ENCODE measurements at regions not wholly inside any gene's neighbourhood (a gene's known extent, or its start where the extent isn't known, plus 50 kb on each side); places are given as distances from the start of the nearest gene placed in this dataset.

DNA sequence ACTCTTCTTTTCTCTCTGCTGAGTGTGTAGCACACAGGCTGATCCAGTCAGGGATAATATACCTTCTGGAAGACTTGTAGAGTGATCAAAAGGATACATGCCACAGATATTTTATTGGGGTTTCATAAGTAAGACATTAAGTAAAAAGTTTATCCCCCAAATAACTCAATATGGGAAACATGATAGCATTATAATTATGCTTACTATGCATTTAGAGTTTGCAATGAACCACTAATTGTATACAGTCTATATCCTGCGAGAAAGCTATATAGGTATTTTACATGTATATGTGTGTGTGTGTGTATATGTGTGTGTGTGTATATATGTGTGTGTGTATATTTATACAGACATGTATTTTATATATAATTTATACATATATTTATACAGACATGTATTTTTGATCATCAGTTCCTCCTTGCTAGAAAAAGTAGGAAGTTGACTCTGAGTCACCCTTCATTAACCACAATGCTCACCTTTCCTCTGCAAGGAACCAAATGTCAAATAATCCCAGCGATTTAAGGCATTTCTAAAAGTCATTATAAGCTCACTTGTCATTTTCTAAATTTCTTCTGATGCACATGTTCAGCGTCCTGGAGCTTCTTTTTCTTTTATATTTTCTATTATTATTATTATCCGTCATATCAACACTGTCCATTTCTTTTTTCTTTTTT is 312.5 kb upstream of the OBI1 start:
- intact Hi-C loops (cut with micrococcal nuclease): no loop called here
- Histone ChIP-seq H3K9me3 (ENCODE audit: control extremely low read depth in 1 of 3, control insufficient read depth in 2 of 3, insufficient read depth in 1 of 3, low read length in 2 of 3) (no peaks in the 10 kb centered on the region), H3K4me2 (replicated peaks; ENCODE audit: low read depth, low read length, poor library complexity, severe bottlenecking) (no peak overlapping the region), H3K36me3 (replicated peaks in 1 of 2; ENCODE audit: control extremely low read depth in 1 of 2, control insufficient read depth in 1 of 2, extremely low read depth in 1 of 2, insufficient read depth in 2 of 2, low read length in 1 of 2) (no peaks in the 10 kb centered on the region), H3K27ac (ENCODE audit: low read length in 2 of 2) (no peak overlapping the region), H3K4me3 (ENCODE audit: control extremely low read depth in 1 of 5, extremely low read depth in 1 of 5, insufficient read depth in 1 of 5, low read depth in 2 of 5, low read length in 4 of 5) (no peak overlapping the region), H3K27me3 (replicated peaks in 1 of 4; ENCODE audit: control extremely low read depth in 1 of 4, control insufficient read depth in 3 of 4, insufficient read depth in 4 of 4, low read length in 3 of 4) (no peaks in the 10 kb centered on the region), H3K79me2 (ENCODE audit: control insufficient read depth, insufficient read depth, low read length) (no peaks in the 10 kb centered on the region), H3K9ac (ENCODE audit: low read length) (no peak overlapping the region), H3K4me1 (ENCODE audit: control insufficient read depth in 2 of 2, insufficient read depth in 2 of 2, low read length in 2 of 2) (no peaks in the 10 kb centered on the region), H4K20me1 (ENCODE audit: control insufficient read depth, insufficient read depth, low read length, poor library complexity, severe bottlenecking) (no peaks in the 10 kb centered on the region), H2AFZ (ENCODE audit: insufficient read depth, low read depth, low read length, poor library complexity, severe bottlenecking) (no peak overlapping the region)
- WGBS (ENCODE audit: insufficient coverage): no CpG with 5 or more reads among the region's 4 CpGs
- DNase-seq (no peak), ATAC-seq (ENCODE audit: low read depth) (no peak)
- ChIA-PET CTCF (interaction anchor here (1.6 kb wide), 1 partner anchor 11 kb away, joined by 4 read pairs; no protein-coding TSS in a partner anchor), POLR2A (interaction anchor here (0.7 kb wide), 1 partner anchor 21 kb away, joined by 3 read pairs; no protein-coding TSS in a partner anchor)
- H3K4me1 Mint-ChIP-seq: no peaks in the 10 kb centered on the region
- no peak overlapping the region for H3K27ac Mint-ChIP-seq
- no peak overlapping the region for H3K4me3 Mint-ChIP-seq
- H3K27me3 Mint-ChIP-seq: peaks cover 11% of the 10 kb centered on the region
- H3K9me3 Mint-ChIP-seq (ENCODE audit: insufficient read depth): no peaks in the 10 kb centered on the region
- TF ChIP-seq EZH2 (IDR thresholded peaks at IDR 0.05; ENCODE audit: borderline replicate concordance, insufficient read depth, low read depth, low read length, poor library complexity, severe bottlenecking): no peak
- TF ChIP-seq, protein P1, sequence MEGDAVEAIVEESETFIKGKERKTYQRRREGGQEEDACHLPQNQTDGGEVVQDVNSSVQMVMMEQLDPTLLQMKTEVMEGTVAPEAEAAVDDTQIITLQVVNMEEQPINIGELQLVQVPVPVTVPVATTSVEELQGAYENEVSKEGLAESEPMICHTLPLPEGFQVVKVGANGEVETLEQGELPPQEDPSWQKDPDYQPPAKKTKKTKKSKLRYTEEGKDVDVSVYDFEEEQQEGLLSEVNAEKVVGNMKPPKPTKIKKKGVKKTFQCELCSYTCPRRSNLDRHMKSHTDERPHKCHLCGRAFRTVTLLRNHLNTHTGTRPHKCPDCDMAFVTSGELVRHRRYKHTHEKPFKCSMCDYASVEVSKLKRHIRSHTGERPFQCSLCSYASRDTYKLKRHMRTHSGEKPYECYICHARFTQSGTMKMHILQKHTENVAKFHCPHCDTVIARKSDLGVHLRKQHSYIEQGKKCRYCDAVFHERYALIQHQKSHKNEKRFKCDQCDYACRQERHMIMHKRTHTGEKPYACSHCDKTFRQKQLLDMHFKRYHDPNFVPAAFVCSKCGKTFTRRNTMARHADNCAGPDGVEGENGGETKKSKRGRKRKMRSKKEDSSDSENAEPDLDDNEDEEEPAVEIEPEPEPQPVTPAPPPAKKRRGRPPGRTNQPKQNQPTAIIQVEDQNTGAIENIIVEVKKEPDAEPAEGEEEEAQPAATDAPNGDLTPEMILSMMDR (IDR thresholded peaks at IDR 0.05): no peak

DNA sequence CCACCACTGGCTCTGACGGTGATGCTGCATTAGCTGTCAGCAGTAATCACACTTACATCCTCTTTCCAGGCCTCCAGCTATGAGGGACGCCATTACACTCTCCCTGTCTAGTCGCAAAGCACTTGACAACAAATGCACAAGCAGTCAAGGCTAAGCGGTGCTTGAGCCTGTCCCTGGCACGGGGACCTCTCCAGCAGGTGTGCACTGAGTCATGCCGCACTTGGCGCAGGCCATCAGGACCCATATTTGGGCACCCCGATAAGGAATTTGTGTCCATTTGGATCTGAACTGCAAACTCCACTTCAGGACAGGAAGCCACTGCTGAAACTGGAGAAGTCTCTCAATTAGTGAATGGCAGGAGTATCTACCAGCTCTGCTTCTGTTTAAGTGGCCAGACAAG is 301.9 kb upstream of the OBI1 start:
- no peaks in the 10 kb centered on the region for H3K27me3 ChIP-seq (replicated peaks in 1 of 4; ENCODE audit: control extremely low read depth in 1 of 4, control insufficient read depth in 3 of 4, insufficient read depth in 4 of 4, low read length in 3 of 4)
- 87% methylated on average over 8 of the region's 8 CpGs for WGBS (ENCODE audit: insufficient coverage)
- no peak overlapping the region for H2AFZ ChIP-seq (ENCODE audit: insufficient read depth, low read depth, low read length, poor library complexity, severe bottlenecking)
- ChIA-PET POLR2A (no interaction called here), CTCF (interaction anchor here (0.8 to 0.9 kb wide), 2 partner anchors 11 to 16 kb away, joined by 3 to 4 read pairs; no protein-coding TSS in a partner anchor)
- H3K4me3 Mint-ChIP-seq: no peak overlapping the region
- H3K4me1 ChIP-seq (ENCODE audit: control insufficient read depth in 2 of 2, insufficient read depth in 2 of 2, low read length in 2 of 2): no peaks in the 10 kb centered on the region
- no peak overlapping the region for H3K27ac Mint-ChIP-seq
- intact Hi-C loops (cut with micrococcal nuclease): no loop called here
- H3K79me2 ChIP-seq (ENCODE audit: control insufficient read depth, insufficient read depth, low read length): no peaks in the 10 kb centered on the region
- no peaks in the 10 kb centered on the region for H4K20me1 ChIP-seq (ENCODE audit: control insufficient read depth, insufficient read depth, low read length, poor library complexity, severe bottlenecking)
- H3K9me3 Mint-ChIP-seq (ENCODE audit: insufficient read depth): no peaks in the 10 kb centered on the region
- H3K9me3 ChIP-seq (ENCODE audit: control extremely low read depth in 1 of 3, control insufficient read depth in 2 of 3, insufficient read depth in 1 of 3, low read length in 2 of 3): no peaks in the 10 kb centered on the region
- TF ChIP-seq EZH2 (IDR thresholded peaks at IDR 0.05; ENCODE audit: borderline replicate concordance, insufficient read depth, low read depth, low read length, poor library complexity, severe bottlenecking): no peak
- TF ChIP-seq, protein P1 (IDR thresholded peaks at IDR 0.05): no peak
- no peak overlapping the region for H3K9ac ChIP-seq (ENCODE audit: low read length)
- H3K27ac ChIP-seq (ENCODE audit: low read length in 2 of 2): no peak overlapping the region
- H3K4me1 Mint-ChIP-seq: no peaks in the 10 kb centered on the region
- H3K4me2 ChIP-seq (replicated peaks; ENCODE audit: low read depth, low read length, poor library complexity, severe bottlenecking): no peak overlapping the region
- no peaks in the 10 kb centered on the region for H3K36me3 ChIP-seq (replicated peaks in 1 of 2; ENCODE audit: control extremely low read depth in 1 of 2, control insufficient read depth in 1 of 2, extremely low read depth in 1 of 2, insufficient read depth in 2 of 2, low read length in 1 of 2)
- peaks cover 10% of the 10 kb centered on the region for H3K27me3 Mint-ChIP-seq
- DNase-seq: no peak
- ATAC-seq (ENCODE audit: low read depth): no peak
- H3K4me3 ChIP-seq (ENCODE audit: control extremely low read depth in 1 of 5, extremely low read depth in 1 of 5, insufficient read depth in 1 of 5, low read depth in 2 of 5, low read length in 4 of 5): no peak overlapping the region
